SK-N-SH (cell line): ENCODE measurements at regions not wholly inside any gene's neighbourhood (a gene's known extent, or its start where the extent isn't known, plus 50 kb on each side); places are given as distances from the start of the nearest gene placed in this dataset.

Experiments used
- CTCF ChIA-PET: fragments of 300-600, 350-600 bp; formaldehyde crosslinking; extraction: SDS; loops from one replicate; lab custom pipeline; 2021; lab: Yijun Ruan, JAX
- POLR2A ChIA-PET: fragments of 350-600 bp; sonication (Branson Sonifier 250); formaldehyde crosslinking; extraction: SDS; loops from one replicate; lab custom pipeline; 2020; ENCODE audit warnings: antibody characterized with exemption, inconsistent platforms; lab: Yijun Ruan, JAX
- DNase-seq: peaks from one replicate; pipeline ENCODE4 v3.0.0; 2012
- H2AFZ ChIP-seq: fragments of 200-600 bp; sonication (generic); 2 replicates; pipeline ENCODE4 v1.8.1; 2016; ENCODE audit warnings: antibody characterized with exemption, mild to moderate bottlenecking, low read depth
- H3F3A ChIP-seq: fragments of 200-600 bp; sonication (generic); replicated peaks from 2 replicates; pipeline ENCODE3; 2016; ENCODE audit warnings: antibody characterized with exemption, mild to moderate bottlenecking; ENCODE audit not compliant: insufficient read depth
- H3K27ac ChIP-seq, 2 experiments: fragments of 200-500 bp in 1 of 2; fragments of 200-600 bp in 1 of 2; sonication (Bioruptor generic) in 1 of 2; sonication (generic), shearing (Covaris generic) in 1 of 2; 2 replicates each; pipeline versions ENCODE4 v1.5.1 to v1.6.1; 2014 to 2016; ENCODE audit warnings: low read depth in 2 of 2, inconsistent platforms in 1 of 2, low read length in 1 of 2, mild to moderate bottlenecking in 1 of 2, mixed read lengths in 1 of 2
- H3K27me3 ChIP-seq: fragments of 200-600 bp; sonication (generic), shearing (Covaris generic); 2 replicates; pipeline ENCODE4 v1.6.1; 2016; ENCODE audit warnings: mixed run types; ENCODE audit not compliant: insufficient read depth
- H3K36me3 ChIP-seq, 2 experiments: fragments of 200-500 bp in 1 of 2; fragments of 200-600 bp in 1 of 2; sonication (Bioruptor generic) in 1 of 2; sonication (generic) in 1 of 2; replicated peaks in 1 of 2; 2 replicates each; pipeline versions ENCODE3 to v1.5.1; 2014 to 2016; ENCODE audit warnings: low read length in 1 of 2, mild to moderate bottlenecking in 1 of 2; ENCODE audit not compliant: insufficient read depth in 2 of 2, control insufficient read depth in 1 of 2
- H3K4me1 ChIP-seq, 2 experiments: fragments of 200-500 bp in 1 of 2; fragments of 200-600 bp in 1 of 2; sonication (Bioruptor generic) in 1 of 2; sonication (generic), shearing (Covaris generic) in 1 of 2; 2 replicates each; pipeline versions ENCODE4 v1.5.1 to v1.6.1; 2014 to 2016; ENCODE audit warnings: low read depth in 1 of 2, low read length in 1 of 2, mixed run types in 1 of 2; ENCODE audit not compliant: insufficient read depth in 2 of 2, control insufficient read depth in 1 of 2
- H3K4me2 ChIP-seq: fragments of 200-600 bp; sonication (generic), shearing (Covaris generic); 2 replicates; pipeline ENCODE4 v1.6.1; 2017; ENCODE audit warnings: mixed run types
- H3K4me3 ChIP-seq, 2 experiments: fragments of 200-500 bp in 1 of 2; fragments of 200-600 bp in 1 of 2; sonication (Bioruptor generic) in 1 of 2; sonication (generic), shearing (Covaris generic) in 1 of 2; 2 replicates each; pipeline versions ENCODE4 v1.5.1 to v1.8.1; 2014 to 2016; ENCODE audit warnings: low read depth in 2 of 2, inconsistent platforms in 1 of 2, low read length in 1 of 2, mild to moderate bottlenecking in 1 of 2, mixed read lengths in 1 of 2, moderate library complexity in 1 of 2
- H3K79me2 ChIP-seq: fragments of 200-600 bp; sonication (generic); 2 replicates; pipeline ENCODE4 v1.8.1; 2017; ENCODE audit warnings: mild to moderate bottlenecking; ENCODE audit not compliant: insufficient read depth
- H3K9ac ChIP-seq: fragments of 200-600 bp; sonication (generic); 2 replicates; pipeline ENCODE4 v1.6.1; 2017; ENCODE audit warnings: mixed run types
- H3K9me2 ChIP-seq: fragments of 200-600 bp; sonication (generic); 2 replicates; pipeline ENCODE4 v1.6.1; 2017; ENCODE audit warnings: mixed run types
- H3K9me3 ChIP-seq: fragments of 200-600 bp; sonication (generic); 2 replicates; pipeline ENCODE4 v1.6.1; 2017; ENCODE audit warnings: mixed run types, mild to moderate bottlenecking, moderate library complexity
- H4K20me1 ChIP-seq: fragments of 200-600 bp; sonication (generic); 2 replicates; pipeline ENCODE4 v1.6.1; 2017; ENCODE audit warnings: mild to moderate bottlenecking, mixed run types; ENCODE audit not compliant: insufficient read depth
- CTCF ChIP-seq: fragments of 200-600 bp; sonication (generic); IDR thresholded peaks from 2 replicates; pipeline ENCODE4 v1.6.1; 2017; ENCODE audit warnings: antibody characterized with exemption, mild to moderate bottlenecking, moderate library complexity
- GABPA ChIP-seq: IDR thresholded peaks from 2 replicates; pipeline ENCODE4 v1.4.0; 2012; ENCODE audit warnings: low read depth, mild to moderate bottlenecking
- GATA2 ChIP-seq: sonication (generic); formaldehyde crosslinking; IDR thresholded peaks from 2 replicates; pipeline ENCODE4 v1.5.0; 2020; ENCODE audit warnings: mild to moderate bottlenecking, missing genetic modification reagents
- IRF3 ChIP-seq: fragments of 150-350 bp; IDR thresholded peaks from 2 replicates; pipeline ENCODE4 v1.6.1; 2016; ENCODE audit warnings: mild to moderate bottlenecking, low read depth, low read length
- JUND ChIP-seq: IDR thresholded peaks from 2 replicates; pipeline ENCODE4 v1.4.0; 2012
- MAX ChIP-seq: IDR thresholded peaks from 2 replicates; pipeline ENCODE4 v1.4.0; 2012; ENCODE audit warnings: low read depth
- MEF2A ChIP-seq: IDR thresholded peaks from 2 replicates; pipeline ENCODE4 v1.4.0; 2012; ENCODE audit warnings: low read depth, borderline replicate concordance
- MXI1 ChIP-seq: IDR thresholded peaks from 2 replicates; pipeline ENCODE4 v1.6.1; 2012; ENCODE audit warnings: mild to moderate bottlenecking, low read depth, low read length, improper control_type of control experiment
- NFIC ChIP-seq: IDR thresholded peaks from 2 replicates; pipeline ENCODE4 v1.4.0; 2012; ENCODE audit warnings: borderline replicate concordance
- POLR2AphosphoS5 ChIP-seq: IDR thresholded peaks from 2 replicates; pipeline ENCODE4 v1.6.1; 2012; ENCODE audit warnings: low read depth, low read length
- RAD21 ChIP-seq: IDR thresholded peaks from 2 replicates; pipeline ENCODE4 v1.6.1; 2012; ENCODE audit warnings: mild to moderate bottlenecking, low read length
- RCOR1 ChIP-seq: fragments of 150-350 bp; IDR thresholded peaks from 2 replicates; pipeline ENCODE4 v1.6.1; 2017; ENCODE audit warnings: antibody characterized with exemption, low read length
- RXRA ChIP-seq: IDR thresholded peaks from 2 replicates; pipeline ENCODE4 v1.4.0; 2012; ENCODE audit warnings: low read depth, mild to moderate bottlenecking, borderline replicate concordance
- SMC3 ChIP-seq: IDR thresholded peaks from 2 replicates; pipeline ENCODE4 v1.6.1; 2012; ENCODE audit warnings: low read depth, low read length, improper control_type of control experiment
- TCF12 ChIP-seq: IDR thresholded peaks from 2 replicates; pipeline ENCODE4 v1.4.0; 2012
- USF1 ChIP-seq: IDR thresholded peaks from 2 replicates; pipeline ENCODE4 v1.4.0; 2012; ENCODE audit warnings: low read depth, borderline replicate concordance
- USF2 ChIP-seq: fragments of 150-350 bp; IDR thresholded peaks from 2 replicates; pipeline ENCODE4 v1.6.1; 2017; ENCODE audit warnings: antibody characterized with exemption, low read length, low read depth, borderline replicate concordance
- YY1 ChIP-seq: IDR thresholded peaks from 2 replicates; pipeline ENCODE4 v1.4.0; 2012; ENCODE audit warnings: low read depth, mild to moderate bottlenecking
- WGBS: methylation state at CpG from one replicate; pipeline ENCODE4 v1.1.6; 2017; ENCODE audit warnings: low lambda C conversion rate; 5-methylcytosine and 5-hydroxymethylcytosine counted together
- TF ChIP-seq, protein P1 (sequence below): IDR thresholded peaks from 2 replicates; pipeline ENCODE4; 2012

GRCh38 chr10:130336617-130337304 is 200.6 kb downstream of the GLRX3 start:
- Histone ChIP-seq H3K79me2 (no peaks in the 10 kb centered on the region), H3K9me2 (no peaks in the 10 kb centered on the region), H3K4me2 (no peak overlapping the region), H3K9me3 (no peaks in the 10 kb centered on the region), H3K36me3 (no peaks in the 10 kb centered on the region), H4K20me1 (no peaks in the 10 kb centered on the region), H3K27ac (no peak overlapping the region), H3F3A (no peaks in the 10 kb centered on the region), H3K27me3 (no peaks in the 10 kb centered on the region), H3K9ac (no peak overlapping the region), H3K4me1 (no peaks in the 10 kb centered on the region), H3K4me3 (no peak overlapping the region), H2AFZ (no peak overlapping the region)
- TF ChIP-seq MAX (no peak), MEF2A (no peak), GABPA (no peak), USF2 (no peak), POLR2AphosphoS5 (no peak), JUND (no peak), SMC3 (0 out of 2 replicates have a peak, but pooled peaks have one; percentile 12), USF1 (no peak), CTCF (no peak), MXI1 (no peak), RAD21 (peak; percentile 52)
- CTCF ChIA-PET: interaction anchor here (0.6 to 7.5 kb wide), 13 partner anchors 10 to 1538 kb away, joined by 3 to 35 read pairs (median 4); no protein-coding TSS in a partner anchor
- WGBS: 23% methylated on average over 7 of the region's 8 CpGs
- peak; percentile 55 for DNase-seq
- POLR2A ChIA-PET: no interaction called here

GRCh38 chr10:130337305-130337640 is 201.1 kb downstream of the GLRX3 start:
- H3K4me3 ChIP-seq: no peak overlapping the region
- no peaks in the 10 kb centered on the region for H3F3A ChIP-seq
- ChIA-PET CTCF (interaction anchor here (0.6 to 7.5 kb wide), 12 partner anchors 10 to 1538 kb away, joined by 3 to 35 read pairs (median 4); no protein-coding TSS in a partner anchor), POLR2A (no interaction called here)
- H3K9me3 ChIP-seq: no peaks in the 10 kb centered on the region
- H3K9ac ChIP-seq: no peak overlapping the region
- DNase-seq: no peak
- H3K27ac ChIP-seq: no peak overlapping the region
- H3K36me3 ChIP-seq: no peaks in the 10 kb centered on the region
- WGBS: 50% methylated on average over 12 of the region's 13 CpGs
- H3K79me2 ChIP-seq: no peaks in the 10 kb centered on the region
- H3K9me2 ChIP-seq: no peaks in the 10 kb centered on the region
- no peaks in the 10 kb centered on the region for H3K4me1 ChIP-seq
- H4K20me1 ChIP-seq: no peaks in the 10 kb centered on the region
- H3K27me3 ChIP-seq: no peaks in the 10 kb centered on the region
- no peak overlapping the region for H2AFZ ChIP-seq
- H3K4me2 ChIP-seq: no peak overlapping the region
- TF ChIP-seq MXI1: no peak
- TF ChIP-seq IRF3: no peak
- TF ChIP-seq, protein P1, sequence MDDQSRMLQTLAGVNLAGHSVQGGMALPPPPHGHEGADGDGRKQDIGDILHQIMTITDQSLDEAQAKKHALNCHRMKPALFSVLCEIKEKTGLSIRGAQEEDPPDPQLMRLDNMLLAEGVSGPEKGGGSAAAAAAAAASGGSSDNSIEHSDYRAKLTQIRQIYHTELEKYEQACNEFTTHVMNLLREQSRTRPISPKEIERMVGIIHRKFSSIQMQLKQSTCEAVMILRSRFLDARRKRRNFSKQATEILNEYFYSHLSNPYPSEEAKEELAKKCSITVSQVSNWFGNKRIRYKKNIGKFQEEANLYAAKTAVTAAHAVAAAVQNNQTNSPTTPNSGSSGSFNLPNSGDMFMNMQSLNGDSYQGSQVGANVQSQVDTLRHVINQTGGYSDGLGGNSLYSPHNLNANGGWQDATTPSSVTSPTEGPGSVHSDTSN: no peak
- no peak for TF ChIP-seq GATA2 (CRISPR knock-in tag)
- TF ChIP-seq RXRA: no peak
- TF ChIP-seq TCF12: no peak
- no peak for TF ChIP-seq CTCF
- no peak for TF ChIP-seq NFIC
- no peak for TF ChIP-seq YY1
- TF ChIP-seq RCOR1: no peak
- no peak for TF ChIP-seq USF1
